22Rv1 (cell line): ENCODE measurements at regions not wholly inside any gene's neighbourhood (a gene's known extent, or its start where the extent isn't known, plus 50 kb on each side); places are given as distances from the start of the nearest gene placed in this dataset.

Source experiments
- H3K27ac ChIP-seq: fragments of 450-650 bp; 2 replicates; pipeline ENCODE4 v1.5.1; 2017
- CTCF ChIP-seq: fragments of 450-650 bp; IDR thresholded peaks from 2 replicates; pipeline ENCODE4 v1.5.1; 2017; ENCODE audit warnings: mild to moderate bottlenecking
- ZFX ChIP-seq: fragments of 450-650 bp; IDR thresholded peaks from 2 replicates; pipeline ENCODE4 v1.6.1; 2017; ENCODE audit warnings: antibody characterized with exemption, borderline replicate concordance

GRCh38 chr7:50145801-50146338 is 52.8 kb upstream of the ZPBP start:
- TF ChIP-seq ZFX (no peak), CTCF (no peak)
- no peak overlapping the region for H3K27ac ChIP-seq

GRCh38 chr7:50145226-50145625 is 52.2 kb upstream of the ZPBP start:
- H3K27ac ChIP-seq, result no peak overlapping the region
- TF ChIP-seq CTCF, result no peak
- no peak for TF ChIP-seq ZFX
